Astrocyte of the spinal cord (primary cell): ENCODE measurements at regions not wholly inside any gene's neighbourhood (a gene's known extent, or its start where the extent isn't known, plus 50 kb on each side); places are given as distances from the start of the nearest gene placed in this dataset.

ENCODE experiments used
- DNase-seq: peaks from one replicate; pipeline ENCODE4 v3.0.0; 2011; ENCODE audit warnings: low read depth, low spot score
- H3K4me3 ChIP-seq: 2 replicates; pipeline ENCODE4 v1.5.1; 2011; ENCODE audit warnings: low read depth, mild to moderate bottlenecking, low read length, moderate library complexity
- CTCF ChIP-seq: IDR thresholded peaks from 2 replicates; pipeline ENCODE4 v1.5.1; 2012; ENCODE audit warnings: low read depth, mild to moderate bottlenecking, low read length, inconsistent platforms
- in situ Hi-C: cut with HindIII; loops from 2 replicates; pipeline ENCODE4 v1.10.0; 2017; ENCODE audit warnings: low sequenced_read_pairs

GRCh38 chr18:4750393-4751346 lies 295.6 kb upstream of the DLGAP1 start:
- in situ Hi-C loops, result no loop called here
- H3K4me3 ChIP-seq, result no peak overlapping the region
- no peak for DNase-seq
- no peak for TF ChIP-seq CTCF

GRCh38 chr18:4748975-4749374 lies 293.9 kb upstream of the DLGAP1 start:
- no peak for DNase-seq
- TF ChIP-seq CTCF, result no peak
- no peak overlapping the region for H3K4me3 ChIP-seq
- in situ Hi-C loops, result no loop called here

GRCh38 chr18:4734903-4735302 lies 279.8 kb upstream of the DLGAP1 start:
- no peak for DNase-seq
- no peak for TF ChIP-seq CTCF
- no peak overlapping the region for H3K4me3 ChIP-seq
- in situ Hi-C loops, result no loop called here

GRCh38 chr18:4734021-4734420 lies 278.9 kb upstream of the DLGAP1 start:
- no peak for DNase-seq
- in situ Hi-C loops, result no loop called here
- TF ChIP-seq CTCF, result no peak
- H3K4me3 ChIP-seq, result no peak overlapping the region

- no peak for DNase-seq
- no peak overlapping the region for H3K4me3 ChIP-seq
- no peak for TF ChIP-seq CTCF
- in situ Hi-C loops, result no loop called here
These were observed 266.4 kb upstream of the DLGAP1 start for GRCh38 chr18:4721545-4721944.

GRCh38 chr18:4720518-4720917 lies 265.4 kb upstream of the DLGAP1 start:
- DNase-seq, result no peak
- TF ChIP-seq CTCF, result no peak
- in situ Hi-C loops, result no loop called here
- H3K4me3 ChIP-seq, result no peak overlapping the region
